Common myeloid progenitor, CD34-positive (primary cell): ENCODE measurements at regions not wholly inside any gene's neighbourhood (a gene's known extent, or its start where the extent isn't known, plus 50 kb on each side); places are given as distances from the start of the nearest gene placed in this dataset.

Experiments used
- CTCF ChIA-PET: fragments of 350-600 bp; sonication (Branson Sonifier 250); formaldehyde crosslinking; loops from one replicate; lab custom pipeline; 2021; ENCODE audit warnings: antibody characterized with exemption; lab: Charles Lee
- POLR2A ChIA-PET: fragments of 350-600 bp; sonication (Branson Sonifier 250); formaldehyde crosslinking; loops from one replicate; lab custom pipeline; 2021; ENCODE audit warnings: antibody characterized with exemption; lab: Charles Lee
- DNase-seq, 3 donors: peaks; one replicate each; pipeline versions ENCODE4 v3.0.0 to v3.0.0-alpha.2; 2013
- H3K27ac ChIP-seq, 2 experiments: 1 replicate in 1 of 2; 2 replicates in 1 of 2; pipeline ENCODE4 v1.7.0; 2013; ENCODE audit warnings: inconsistent platforms in 2 of 2, low read length in 2 of 2, mild to moderate bottlenecking in 2 of 2, low read depth in 1 of 2, moderate library complexity in 1 of 2; ENCODE audit not compliant: severe bottlenecking in 2 of 2, insufficient read depth in 1 of 2, poor library complexity in 1 of 2
- H3K27me3 ChIP-seq, 5 experiments: replicated peaks in 2 of 5; 1 replicate in 3 of 5; 2 replicates in 2 of 5; pipeline versions ENCODE4 v1.6.1 to v1.7.0; 2013; ENCODE audit warnings: low read length in 4 of 5, mild to moderate bottlenecking in 2 of 5, moderate library complexity in 2 of 5, inconsistent platforms in 1 of 5; ENCODE audit not compliant: insufficient read depth in 5 of 5, control insufficient read depth in 4 of 5
- H3K36me3 ChIP-seq, 4 experiments: 1 replicate in 2 of 4; 2 replicates in 2 of 4; pipeline versions ENCODE4 v1.6.1 to v1.7.0; 2013; ENCODE audit warnings: low read length in 3 of 4, control low read depth in 1 of 4, mild to moderate bottlenecking in 1 of 4; ENCODE audit not compliant: control insufficient read depth in 4 of 4, insufficient read depth in 4 of 4
- H3K4me1 ChIP-seq, 4 experiments: 1 replicate in 3 of 4; 2 replicates in 1 of 4; pipeline versions ENCODE4 v1.6.1 to v1.7.1; 2013; ENCODE audit warnings: low read length in 3 of 4, mild to moderate bottlenecking in 3 of 4, control low read depth in 1 of 4, inconsistent platforms in 1 of 4, moderate library complexity in 1 of 4; ENCODE audit not compliant: control insufficient read depth in 4 of 4, insufficient read depth in 4 of 4; ENCODE audit errors: control extremely low read depth in 1 of 4
- H3K4me3 ChIP-seq, 7 experiments: 1 replicate in 4 of 7; 2 replicates in 3 of 7; pipeline versions ENCODE4 v1.5.1 to v1.7.0; 2013; ENCODE audit warnings: mild to moderate bottlenecking in 7 of 7, low read length in 6 of 7, moderate library complexity in 6 of 7, inconsistent platforms in 2 of 7, low read depth in 2 of 7, control low read depth in 1 of 7; ENCODE audit not compliant: insufficient read depth in 4 of 7, control insufficient read depth in 1 of 7; ENCODE audit errors: extremely low read depth in 1 of 7
- H3K9me3 ChIP-seq, 5 experiments: 1 replicate in 4 of 5; 2 replicates in 1 of 5; pipeline versions ENCODE4 v1.6.1 to v1.7.1; 2013; ENCODE audit warnings: low read length in 4 of 5, mild to moderate bottlenecking in 2 of 5, inconsistent platforms in 1 of 5, low read depth in 1 of 5, moderate library complexity in 1 of 5; ENCODE audit not compliant: control insufficient read depth in 4 of 5, insufficient read depth in 2 of 5; ENCODE audit errors: control extremely low read depth in 1 of 5
- WGBS: methylation state at CpG from one replicate; pipeline ENCODE4 v1.1.5; 2013; ENCODE audit not compliant: insufficient coverage; 5-methylcytosine and 5-hydroxymethylcytosine counted together

- H3K4me3 ChIP-seq: no peak overlapping the region
- no peaks in the 10 kb centered on the region for H3K27me3 ChIP-seq
- H3K9me3 ChIP-seq: no peaks in the 10 kb centered on the region
- no peak for DNase-seq
- H3K4me1 ChIP-seq: no peaks in the 10 kb centered on the region
- no peak overlapping the region for H3K27ac ChIP-seq
- 100% methylated on average over 1 of the region's 3 CpGs for WGBS
- POLR2A ChIA-PET: no interaction called here
- CTCF ChIA-PET: no interaction called here
- H3K36me3 ChIP-seq: no peaks in the 10 kb centered on the region
Observed at GRCh38 chr4:129232589-129233337, 136.8 kb downstream of the C4orf33 start.

GRCh38 chr4:129233691-129234090, 137.7 kb downstream of the C4orf33 start:
- ChIA-PET CTCF (no interaction called here), POLR2A (no interaction called here)
- no peak overlapping the region for H3K4me3 ChIP-seq
- H3K9me3 ChIP-seq: no peaks in the 10 kb centered on the region
- no peaks in the 10 kb centered on the region for H3K27me3 ChIP-seq
- H3K4me1 ChIP-seq: no peaks in the 10 kb centered on the region
- WGBS: no CpG with 5 or more reads among the region's 1 CpG
- no peaks in the 10 kb centered on the region for H3K36me3 ChIP-seq
- no peak for DNase-seq
- H3K27ac ChIP-seq: no peak overlapping the region

- no peak overlapping the region for H3K4me3 ChIP-seq
- H3K36me3 ChIP-seq: no peaks in the 10 kb centered on the region
- no peaks in the 10 kb centered on the region for H3K27me3 ChIP-seq
- ChIA-PET CTCF (no interaction called here), POLR2A (no interaction called here)
- H3K4me1 ChIP-seq: no peaks in the 10 kb centered on the region
- no peak for DNase-seq
- no peak overlapping the region for H3K27ac ChIP-seq
- H3K9me3 ChIP-seq: no peaks in the 10 kb centered on the region
- no CpG with 5 or more reads among the region's 3 CpGs for WGBS
Observed at GRCh38 chr4:129236351-129236750, 140.4 kb downstream of the C4orf33 start.

- Histone ChIP-seq H3K9me3 (no peaks in the 10 kb centered on the region), H3K27me3 (no peaks in the 10 kb centered on the region), H3K4me3 (no peak overlapping the region), H3K4me1 (no peaks in the 10 kb centered on the region), H3K36me3 (no peaks in the 10 kb centered on the region), H3K27ac (no peak overlapping the region)
- ChIA-PET POLR2A (no interaction called here), CTCF (no interaction called here)
- WGBS: 93% methylated on average over 2 of the region's 3 CpGs
- DNase-seq: no peak
Observed at GRCh38 chr4:129239088-129239487, 143.1 kb downstream of the C4orf33 start.

GRCh38 chr4:129240816-129241215, 144.9 kb downstream of the C4orf33 start:
- no peak overlapping the region for H3K27ac ChIP-seq
- no peaks in the 10 kb centered on the region for H3K36me3 ChIP-seq
- no peaks in the 10 kb centered on the region for H3K4me1 ChIP-seq
- no CpG with 5 or more reads among the region's 1 CpG for WGBS
- DNase-seq: no peak
- POLR2A ChIA-PET: no interaction called here
- CTCF ChIA-PET: no interaction called here
- no peak overlapping the region for H3K4me3 ChIP-seq
- no peaks in the 10 kb centered on the region for H3K27me3 ChIP-seq
- no peaks in the 10 kb centered on the region for H3K9me3 ChIP-seq

- no peaks in the 10 kb centered on the region for H3K9me3 ChIP-seq
- H3K4me1 ChIP-seq: no peaks in the 10 kb centered on the region
- no peaks in the 10 kb centered on the region for H3K36me3 ChIP-seq
- H3K27ac ChIP-seq: no peak overlapping the region
- CTCF ChIA-PET: no interaction called here
- DNase-seq: no peak
- no peaks in the 10 kb centered on the region for H3K27me3 ChIP-seq
- no peak overlapping the region for H3K4me3 ChIP-seq
- POLR2A ChIA-PET: no interaction called here
- WGBS: 100% methylated on average over 2 of the region's 4 CpGs
Observed at GRCh38 chr4:129246145-129246544, 150.2 kb downstream of the C4orf33 start.

- no peaks in the 10 kb centered on the region for H3K4me1 ChIP-seq
- POLR2A ChIA-PET: no interaction called here
- CTCF ChIA-PET: no interaction called here
- no peak for DNase-seq
- H3K27me3 ChIP-seq: no peaks in the 10 kb centered on the region
- no peak overlapping the region for H3K4me3 ChIP-seq
- H3K9me3 ChIP-seq: no peaks in the 10 kb centered on the region
- H3K36me3 ChIP-seq: no peaks in the 10 kb centered on the region
- 89% methylated on average over 10 of the region's 15 CpGs for WGBS
- H3K27ac ChIP-seq: no peak overlapping the region
Observed at GRCh38 chr4:129246910-129247461, 151.0 kb downstream of the C4orf33 start.
